HCT116 (cell line): ENCODE measurements at regions not wholly inside any gene's neighbourhood (a gene's known extent, or its start where the extent isn't known, plus 50 kb on each side); places are given as distances from the start of the nearest gene placed in this dataset.

Source experiments
- ATAC-seq: fragments of 200-7000 bp; cut with Tn5 transposase; 2 replicates; pipeline ENCODE4 v1.9.1; 2020; ENCODE audit warnings: mild to moderate bottlenecking, moderate library complexity
- BruUV-seq: library from RNA; stranded (reverse); fragments of 400-500 nt; replicated peaks from 2 replicates; lab custom pipeline; 2021; lab: Mats Ljungman, UMichigan
- CTCF ChIA-PET: fragments of 300-600 bp; sonication (Branson Sonifier 250); formaldehyde crosslinking; loops from one replicate; lab custom pipeline; 2021; ENCODE audit warnings: antibody characterized with exemption; lab: Charles Lee
- POLR2A ChIA-PET: fragments of 300-600, 350-600 bp; sonication (Branson Sonifier 250); formaldehyde crosslinking; loops from one replicate; lab custom pipeline; 2021; ENCODE audit warnings: antibody characterized with exemption; lab: Charles Lee
- RAD21 ChIA-PET, 2 experiments: fragments of 300-600 bp; sonication (Branson Sonifier 250); formaldehyde crosslinking; loops; one replicate each; lab custom pipeline; 2023; ENCODE audit warnings: low total read pairs in 2 of 2; ENCODE audit not compliant: uncharacterized antibody in 2 of 2, unreplicated experiment in 2 of 2, low non-redundant PET in 1 of 2; lab: Charles Lee
- DNase-seq: peaks from one replicate; pipeline ENCODE4 v3.0.0-alpha.2; 2010; ENCODE audit warnings: low read depth, low spot score
- H2AFZ ChIP-seq: fragments of 200-600 bp; shearing (Covaris generic), sonication (generic); 2 replicates; pipeline ENCODE4 v1.6.1; 2017; ENCODE audit warnings: low read depth, mixed run types, mixed read lengths, antibody characterized with exemption, low read length; ENCODE audit not compliant: poor library complexity, severe bottlenecking
- H3K27ac ChIP-seq: 2 replicates; pipeline ENCODE4 v1.5.1; 2012; ENCODE audit warnings: low read depth, low read length
- H3K27me3 ChIP-seq: fragments of 200-600 bp; sonication (generic); 2 replicates; pipeline ENCODE4 v1.6.1; 2016; ENCODE audit warnings: mixed run types, low read length, mixed read lengths; ENCODE audit not compliant: insufficient read depth
- H3K36me3 ChIP-seq, 2 experiments: fragments of 200-500 bp in 1 of 2; fragments of 200-600 bp in 1 of 2; sonication (Bioruptor generic) in 1 of 2; sonication (generic) in 1 of 2; 2 replicates each; pipeline versions ENCODE4 v1.5.1 to v1.6.1; 2014 to 2016; ENCODE audit warnings: low read length in 2 of 2, inconsistent platforms in 1 of 2, mixed read lengths in 1 of 2, mixed run types in 1 of 2; ENCODE audit not compliant: insufficient read depth in 2 of 2, control insufficient read depth in 1 of 2
- H3K4me1 ChIP-seq, 2 experiments: fragments of 200-600 bp in 1 of 2; sonication (generic) in 1 of 2; 2 replicates each; pipeline versions ENCODE4 v1.5.1 to v1.6.1; 2012 to 2017; ENCODE audit warnings: low read length in 2 of 2, inconsistent platforms in 1 of 2, mild to moderate bottlenecking in 1 of 2, mixed read lengths in 1 of 2, mixed run types in 1 of 2, moderate library complexity in 1 of 2; ENCODE audit not compliant: insufficient read depth in 2 of 2, control insufficient read depth in 1 of 2
- H3K4me2 ChIP-seq: fragments of 200-600 bp; sonication (generic); 2 replicates; pipeline ENCODE4 v1.6.1; 2017; ENCODE audit warnings: mixed run types, low read length, mixed read lengths
- H3K4me3 ChIP-seq, 2 experiments: fragments of 200-600 bp in 1 of 2; sonication (generic) in 1 of 2; replicated peaks in 1 of 2; 2 replicates each; pipeline ENCODE4 v1.5.1; 2011 to 2016; ENCODE audit warnings: low read length in 2 of 2, control low read depth in 1 of 2, low read depth in 1 of 2, mild to moderate bottlenecking in 1 of 2, mixed read lengths in 1 of 2, mixed run types in 1 of 2
- H3K79me2 ChIP-seq: fragments of 200-600 bp; sonication (generic); 2 replicates; pipeline ENCODE4 v1.6.1; 2017; ENCODE audit warnings: mild to moderate bottlenecking, mixed run types, low read length, moderate library complexity, mixed read lengths; ENCODE audit not compliant: insufficient read depth
- H3K9ac ChIP-seq: fragments of 200-600 bp; sonication (generic); 2 replicates; pipeline ENCODE4 v1.6.1; 2016; ENCODE audit warnings: low read length, mixed read lengths
- H3K9me2 ChIP-seq: fragments of 200-600 bp; sonication (generic), shearing (Covaris generic); 2 replicates; pipeline ENCODE4 v1.6.1; 2017; ENCODE audit warnings: mixed run types, mild to moderate bottlenecking, moderate library complexity; ENCODE audit not compliant: insufficient read depth
- H3K9me3 ChIP-seq, 2 experiments: fragments of 200-500 bp in 1 of 2; fragments of 200-600 bp in 1 of 2; sonication (Bioruptor generic) in 1 of 2; sonication (generic) in 1 of 2; 2 replicates each; pipeline ENCODE4 v1.6.1; 2014 to 2017; ENCODE audit warnings: low read length in 2 of 2, mixed read lengths in 2 of 2, inconsistent platforms in 1 of 2, low read depth in 1 of 2, mild to moderate bottlenecking in 1 of 2, mixed run types in 1 of 2, moderate library complexity in 1 of 2; ENCODE audit not compliant: control insufficient read depth in 1 of 2, insufficient read depth in 1 of 2
- H4K20me1 ChIP-seq: fragments of 200-600 bp; sonication (generic), shearing (Covaris generic); 2 replicates; pipeline ENCODE4 v1.6.1; 2017; ENCODE audit warnings: mixed run types, mild to moderate bottlenecking, moderate library complexity; ENCODE audit not compliant: insufficient read depth
- CBX3 ChIP-seq: IDR thresholded peaks from 2 replicates; pipeline ENCODE4 v1.6.1; 2012; ENCODE audit warnings: low read depth
- CEBPB ChIP-seq: IDR thresholded peaks from 2 replicates; pipeline ENCODE4 v1.6.1; 2012; ENCODE audit warnings: low read depth
- CTCF ChIP-seq, 3 experiments: fragments of 200-600 bp in 1 of 3; sonication (generic) in 1 of 3; IDR thresholded peaks in 2 of 3; conservative IDR thresholded peaks in 1 of 3; 2 replicates each; pipeline ENCODE4 v1.5.1; 2012 to 2017; ENCODE audit warnings: low read depth in 2 of 3, low read length in 2 of 3, antibody characterized with exemption in 1 of 3, borderline replicate concordance in 1 of 3, control low read depth in 1 of 3, mild to moderate bottlenecking in 1 of 3, mixed read lengths in 1 of 3, mixed run types in 1 of 3, moderate library complexity in 1 of 3; ENCODE audit not compliant: insufficient read depth in 1 of 3
- EGR1 ChIP-seq: IDR thresholded peaks from 2 replicates; pipeline ENCODE4 v1.6.1; 2012; ENCODE audit warnings: low read depth
- ELF1 ChIP-seq: IDR thresholded peaks from 2 replicates; pipeline ENCODE4 v1.6.1; 2012; ENCODE audit warnings: low read depth, borderline replicate concordance
- EZH2 ChIP-seq: fragments of 200-600 bp; sonication (generic); IDR thresholded peaks from 2 replicates; pipeline ENCODE4 v1.6.1; 2017; ENCODE audit warnings: antibody characterized with exemption, mixed run types
- POLR2A ChIP-seq: IDR thresholded peaks from 2 replicates; pipeline ENCODE4 v1.7.0; 2011; ENCODE audit warnings: borderline replicate concordance; ENCODE audit not compliant: insufficient read depth, insufficient read length; ENCODE audit errors: extremely low read depth
- POLR2AphosphoS5 ChIP-seq: IDR thresholded peaks from 2 replicates; pipeline ENCODE4 v1.6.1; 2011; ENCODE audit warnings: mild to moderate bottlenecking, low read depth, low read length, moderate library complexity
- SIN3A ChIP-seq: IDR thresholded peaks from 2 replicates; pipeline ENCODE4 v1.6.1; 2012; ENCODE audit warnings: low read depth
- SP1 ChIP-seq: IDR thresholded peaks from 2 replicates; pipeline ENCODE4 v1.6.1; 2012; ENCODE audit warnings: low read depth
- SRF ChIP-seq: IDR thresholded peaks from 2 replicates; pipeline ENCODE4 v1.6.1; 2012; ENCODE audit warnings: low read depth
- YY1 ChIP-seq: IDR thresholded peaks from 2 replicates; pipeline ENCODE4 v1.6.1; 2011; ENCODE audit warnings: low read length, low read depth, moderate library complexity, mild to moderate bottlenecking; ENCODE audit not compliant: insufficient replicate concordance; ENCODE audit errors: extremely low read depth
- ZBTB33 ChIP-seq: IDR thresholded peaks from 2 replicates; pipeline ENCODE4 v1.6.1; 2011; ENCODE audit warnings: mild to moderate bottlenecking, low read length, moderate library complexity; ENCODE audit not compliant: insufficient replicate concordance; ENCODE audit errors: extremely low read depth
- ZFX ChIP-seq: fragments of 450-650 bp; IDR thresholded peaks from 2 replicates; pipeline ENCODE4 v1.6.1; 2017
- ZNF274 ChIP-seq: fragments of 200-500 bp; sonication (Bioruptor generic); IDR thresholded peaks from 2 replicates; pipeline ENCODE4 v1.6.1; 2014; ENCODE audit warnings: mild to moderate bottlenecking, low read depth, low read length, inconsistent platforms
- intact Hi-C: fragments of 100-400 bp; cut with micrococcal nuclease; formaldehyde crosslinking; loops from 2 replicates; pipeline ENCODE4 v1.10.0; 2022
- TF ChIP-seq, protein P1 (sequence below): IDR thresholded peaks from 2 replicates; pipeline ENCODE4 v1.6.1; 2012; ENCODE audit warnings: low read depth
- TF ChIP-seq, protein P2 (sequence below): IDR thresholded peaks from 2 replicates; pipeline ENCODE4 v1.6.1; 2012
- TF ChIP-seq, protein P3 (sequence below): IDR thresholded peaks from 2 replicates; pipeline ENCODE4 v1.6.1; 2012

GRCh38 chr5:6198531-6198930 is 179.8 kb downstream of the MED10 start:
- no peak for TF ChIP-seq SP1
- no peak for TF ChIP-seq ELF1
- TF ChIP-seq CBX3 = no peak
- no peak for TF ChIP-seq POLR2AphosphoS5
- no peak for TF ChIP-seq SRF
- no peak for TF ChIP-seq ZFX
- TF ChIP-seq EZH2 = no peak
- no peak for TF ChIP-seq EGR1
- no peak for TF ChIP-seq SIN3A
- TF ChIP-seq, protein P1, sequence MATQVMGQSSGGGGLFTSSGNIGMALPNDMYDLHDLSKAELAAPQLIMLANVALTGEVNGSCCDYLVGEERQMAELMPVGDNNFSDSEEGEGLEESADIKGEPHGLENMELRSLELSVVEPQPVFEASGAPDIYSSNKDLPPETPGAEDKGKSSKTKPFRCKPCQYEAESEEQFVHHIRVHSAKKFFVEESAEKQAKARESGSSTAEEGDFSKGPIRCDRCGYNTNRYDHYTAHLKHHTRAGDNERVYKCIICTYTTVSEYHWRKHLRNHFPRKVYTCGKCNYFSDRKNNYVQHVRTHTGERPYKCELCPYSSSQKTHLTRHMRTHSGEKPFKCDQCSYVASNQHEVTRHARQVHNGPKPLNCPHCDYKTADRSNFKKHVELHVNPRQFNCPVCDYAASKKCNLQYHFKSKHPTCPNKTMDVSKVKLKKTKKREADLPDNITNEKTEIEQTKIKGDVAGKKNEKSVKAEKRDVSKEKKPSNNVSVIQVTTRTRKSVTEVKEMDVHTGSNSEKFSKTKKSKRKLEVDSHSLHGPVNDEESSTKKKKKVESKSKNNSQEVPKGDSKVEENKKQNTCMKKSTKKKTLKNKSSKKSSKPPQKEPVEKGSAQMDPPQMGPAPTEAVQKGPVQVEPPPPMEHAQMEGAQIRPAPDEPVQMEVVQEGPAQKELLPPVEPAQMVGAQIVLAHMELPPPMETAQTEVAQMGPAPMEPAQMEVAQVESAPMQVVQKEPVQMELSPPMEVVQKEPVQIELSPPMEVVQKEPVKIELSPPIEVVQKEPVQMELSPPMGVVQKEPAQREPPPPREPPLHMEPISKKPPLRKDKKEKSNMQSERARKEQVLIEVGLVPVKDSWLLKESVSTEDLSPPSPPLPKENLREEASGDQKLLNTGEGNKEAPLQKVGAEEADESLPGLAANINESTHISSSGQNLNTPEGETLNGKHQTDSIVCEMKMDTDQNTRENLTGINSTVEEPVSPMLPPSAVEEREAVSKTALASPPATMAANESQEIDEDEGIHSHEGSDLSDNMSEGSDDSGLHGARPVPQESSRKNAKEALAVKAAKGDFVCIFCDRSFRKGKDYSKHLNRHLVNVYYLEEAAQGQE = no peak
- TF ChIP-seq, protein P2, sequence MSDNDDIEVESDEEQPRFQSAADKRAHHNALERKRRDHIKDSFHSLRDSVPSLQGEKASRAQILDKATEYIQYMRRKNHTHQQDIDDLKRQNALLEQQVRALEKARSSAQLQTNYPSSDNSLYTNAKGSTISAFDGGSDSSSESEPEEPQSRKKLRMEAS = no peak
- TF ChIP-seq CTCF (IDR thresholded peaks at IDR 0.05 in 2 of 3, conservative IDR thresholded peaks at IDR 0.05 in 1 of 3; ENCODE audit: borderline replicate concordance in 1 of 3, insufficient read depth in 1 of 3, low read depth in 2 of 3, low read length in 2 of 3) = no peak
- TF ChIP-seq ZBTB33 = no peak
- no peak for TF ChIP-seq YY1
- TF ChIP-seq CEBPB = no peak
- no peak for TF ChIP-seq POLR2A
- TF ChIP-seq, protein P3, sequence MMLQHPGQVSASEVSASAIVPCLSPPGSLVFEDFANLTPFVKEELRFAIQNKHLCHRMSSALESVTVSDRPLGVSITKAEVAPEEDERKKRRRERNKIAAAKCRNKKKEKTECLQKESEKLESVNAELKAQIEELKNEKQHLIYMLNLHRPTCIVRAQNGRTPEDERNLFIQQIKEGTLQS = no peak
- TF ChIP-seq ZNF274 = no peak
- TF ChIP-seq, all 23 proteins: peak for 0
- Histone ChIP-seq H3K4me2 (no peak overlapping the region), H3K27me3 (peaks cover 17% of the 10 kb centered on the region), H3K9ac (no peak overlapping the region), H3K36me3 (no peaks in the 10 kb centered on the region), H3K79me2 (no peaks in the 10 kb centered on the region), H4K20me1 (no peaks in the 10 kb centered on the region), H3K9me3 (no peaks in the 10 kb centered on the region), H3K4me3 (no peak overlapping the region), H3K27ac (no peak overlapping the region), H3K9me2 (no peaks in the 10 kb centered on the region), H3K4me1 (no peaks in the 10 kb centered on the region), H2AFZ (no peak overlapping the region)
- no peak for ATAC-seq
- CTCF ChIA-PET = no interaction called here
- POLR2A ChIA-PET = no interaction called here
- intact Hi-C loops = no loop called here
- no peak for DNase-seq
- no TSS peak for BruUV-seq
- RAD21 ChIA-PET = no interaction called here
